ENCODE measurements at regions not wholly inside any gene's neighbourhood (a gene's known extent, or its start where the extent isn't known, plus 50 kb on each side); places are given as distances from the start of the nearest gene placed in this dataset.
"Not testable (repeated sequence)": the region's sequence is repeated elsewhere in the genome, so short reads cannot be mapped to it uniquely, and the experiment has no call there.

GRCh38 chr12:74689071-74689655 lies 151.5 kb downstream of the ATXN7L3B start:
- peak; percentile 32 for DNase-seq

- DNase-seq: no peak
Measured at GRCh38 chr12:74689929-74690328, 152.3 kb downstream of the ATXN7L3B start.

GRCh38 chr12:74719447-74719846 lies 181.8 kb downstream of the ATXN7L3B start:
- DNase-seq: no peak

- DNase-seq: no peak
Measured at GRCh38 chr12:74722709-74723108, 185.1 kb downstream of the ATXN7L3B start.

GRCh38 chr12:74725154-74725553 lies 187.5 kb downstream of the ATXN7L3B start:
- peak; percentile 53 for DNase-seq

GRCh38 chr12:74728006-74728405 lies 190.4 kb downstream of the ATXN7L3B start:
- DNase-seq: no peak

GRCh38 chr12:74732164-74732784 lies 194.6 kb downstream of the ATXN7L3B start:
- no peak for DNase-seq

GRCh38 chr12:74732826-74733225 lies 195.2 kb downstream of the ATXN7L3B start:
- no peak for DNase-seq

- DNase-seq: no peak
Measured at GRCh38 chr12:74741112-74741511, 203.5 kb downstream of the ATXN7L3B start.

- peak; percentile 3 for DNase-seq
Measured at GRCh38 chr12:74747305-74747704, 209.7 kb downstream of the ATXN7L3B start.

- no peak for DNase-seq
Measured at GRCh38 chr12:74751441-74751840, 213.8 kb downstream of the ATXN7L3B start.

- no peak for DNase-seq
Measured at GRCh38 chr12:74752215-74752614, 214.6 kb downstream of the ATXN7L3B start.

GRCh38 chr12:74770552-74770951 lies 232.9 kb downstream of the ATXN7L3B start:
- no peak for DNase-seq

- DNase-seq: no peak
Measured at GRCh38 chr12:74775276-74775675, 237.6 kb downstream of the ATXN7L3B start.

GRCh38 chr12:74776378-74776777 lies 238.7 kb downstream of the ATXN7L3B start:
- DNase-seq: no peak

GRCh38 chr12:74780182-74780849 lies 242.7 kb downstream of the ATXN7L3B start:
- peak; percentile 71 for DNase-seq

- DNase-seq: not testable (repeated sequence)
Measured at GRCh38 chr12:74780850-74781241, 243.2 kb downstream of the ATXN7L3B start.

GRCh38 chr12:74781991-74782485 lies 244.4 kb downstream of the ATXN7L3B start:
- no peak for DNase-seq

- DNase-seq: no peak
Measured at GRCh38 chr12:74790931-74791330, 253.3 kb downstream of the ATXN7L3B start.

GRCh38 chr12:74791365-74791764 lies 253.7 kb downstream of the ATXN7L3B start:
- no peak for DNase-seq

GRCh38 chr12:74794522-74794921 lies 256.9 kb downstream of the ATXN7L3B start:
- DNase-seq: no peak

- no peak for DNase-seq
Measured at GRCh38 chr12:74801625-74802024, 264.0 kb downstream of the ATXN7L3B start.

GRCh38 chr12:74816398-74817175 lies 279.0 kb downstream of the ATXN7L3B start:
- DNase-seq: no peak
